BLaER1 treated with 17β-estradiol and CSF1 and Interleukin-3, amounts not matched to agents 10 nM and 100 nM (cell line): ENCODE measurements at regions not wholly inside any gene's neighbourhood (a gene's known extent, or its start where the extent isn't known, plus 50 kb on each side); places are given as distances from the start of the nearest gene placed in this dataset.
"Not testable (repeated sequence)": the region's sequence is repeated elsewhere in the genome, so short reads cannot be mapped to it uniquely, and the experiment has no call there.

Experiments
- H3K27ac ChIP-seq, 11 experiments: shearing (Covaris generic); formaldehyde crosslinking; 2 replicates each; pipeline ENCODE4 v1.8.1; 2022
- H3K27me3 ChIP-seq, 11 experiments: shearing (Covaris generic); formaldehyde crosslinking; 2 replicates each; pipeline ENCODE4 v1.8.1; 2022
- H3K36me3 ChIP-seq, 11 experiments: shearing (Covaris generic); formaldehyde crosslinking; 2 replicates each; pipeline ENCODE4 v1.8.1; 2022
- H3K4me1 ChIP-seq, 10 experiments: shearing (Covaris generic); formaldehyde crosslinking; 2 replicates each; pipeline ENCODE4 v1.8.1; 2022
- H3K4me2 ChIP-seq, 11 experiments: shearing (Covaris generic); formaldehyde crosslinking; 2 replicates each; pipeline ENCODE4 v1.8.1; 2022
- H3K4me3 ChIP-seq, 10 experiments: shearing (Covaris generic); formaldehyde crosslinking; 2 replicates each; pipeline ENCODE4 v1.8.1; 2022
- H3K9ac ChIP-seq, 11 experiments: shearing (Covaris generic); formaldehyde crosslinking; 2 replicates each; pipeline ENCODE4 v1.8.1; 2022
- H3K9me3 ChIP-seq, 11 experiments: shearing (Covaris generic); formaldehyde crosslinking; replicated peaks in 1 of 11; 2 replicates each; pipeline ENCODE4 v1.8.1; 2022
- H4K20me1 ChIP-seq, 11 experiments: shearing (Covaris generic); formaldehyde crosslinking; 2 replicates each; pipeline ENCODE4 v1.8.1; 2022
- Cebpa-rat ChIP-seq, 11 experiments: shearing (Covaris generic); IDR thresholded peaks; 2 replicates each; pipeline ENCODE4 v1.8.1; 2022

DNA sequence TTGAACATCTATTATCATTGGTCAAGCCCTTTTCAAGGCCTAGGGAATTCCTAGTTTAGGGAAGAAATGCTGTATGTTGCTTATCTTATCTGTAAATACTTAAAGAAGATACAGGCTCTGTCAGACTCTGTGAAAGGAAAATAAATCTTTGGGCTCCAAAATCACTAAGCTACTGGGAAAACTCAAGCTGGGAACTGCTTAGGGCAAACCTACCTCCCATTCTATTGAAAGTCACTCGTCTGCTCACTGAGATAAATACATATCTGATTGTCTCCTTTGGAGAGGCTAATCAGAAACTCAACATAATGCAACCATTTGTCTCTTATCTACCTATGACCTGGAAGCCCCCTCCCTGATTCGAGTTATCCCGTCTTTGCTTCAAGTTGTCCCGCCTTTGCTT is 108.6 kb upstream of the NDST4 start:
- Histone ChIP-seq H3K27me3 (no peaks in the 10 kb centered on the region), H3K4me3 (no peak overlapping the region), H3K36me3 (no peaks in the 10 kb centered on the region), H3K27ac (no peak overlapping the region), H3K4me2 (no peak overlapping the region), H4K20me1 (no peaks in the 10 kb centered on the region), H3K9me3 (peaks cover 0 to 6% (median 0%) of the 10 kb centered on the region in 11 experiments; a peak in 1 of 22 replicates), H3K9ac (no peak overlapping the region), H3K4me1 (no peaks in the 10 kb centered on the region)
- no peak for TF ChIP-seq Cebpa-rat (IDR thresholded peaks at IDR 0.05)

DNA sequence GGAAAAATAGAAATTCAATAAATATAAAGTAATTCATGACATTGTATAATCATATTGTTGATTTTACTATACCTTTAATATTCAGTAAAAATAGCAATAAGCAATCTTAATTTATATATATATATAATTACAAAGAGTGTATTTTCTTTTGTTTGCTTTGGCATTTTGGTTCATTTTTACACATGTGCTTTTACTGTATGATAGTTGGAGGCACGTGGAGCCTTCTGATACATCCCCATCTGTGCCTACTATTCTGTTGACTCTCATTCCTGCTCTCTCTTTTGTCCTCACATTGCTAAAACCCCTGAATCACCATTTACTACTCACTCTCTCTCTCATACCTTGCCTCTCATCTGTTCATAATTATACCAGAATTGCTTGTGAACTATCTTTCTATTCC is 106.4 kb upstream of the NDST4 start:
- Histone ChIP-seq H3K4me2 (no peak overlapping the region), H3K9ac (no peak overlapping the region), H3K27me3 (no peaks in the 10 kb centered on the region), H3K4me3 (no peak overlapping the region), H3K4me1 (no peaks in the 10 kb centered on the region), H3K36me3 (no peaks in the 10 kb centered on the region), H3K9me3 (no peaks in the 10 kb centered on the region), H3K27ac (no peak overlapping the region), H4K20me1 (no peaks in the 10 kb centered on the region)
- no peak for TF ChIP-seq Cebpa-rat (IDR thresholded peaks at IDR 0.05)

DNA sequence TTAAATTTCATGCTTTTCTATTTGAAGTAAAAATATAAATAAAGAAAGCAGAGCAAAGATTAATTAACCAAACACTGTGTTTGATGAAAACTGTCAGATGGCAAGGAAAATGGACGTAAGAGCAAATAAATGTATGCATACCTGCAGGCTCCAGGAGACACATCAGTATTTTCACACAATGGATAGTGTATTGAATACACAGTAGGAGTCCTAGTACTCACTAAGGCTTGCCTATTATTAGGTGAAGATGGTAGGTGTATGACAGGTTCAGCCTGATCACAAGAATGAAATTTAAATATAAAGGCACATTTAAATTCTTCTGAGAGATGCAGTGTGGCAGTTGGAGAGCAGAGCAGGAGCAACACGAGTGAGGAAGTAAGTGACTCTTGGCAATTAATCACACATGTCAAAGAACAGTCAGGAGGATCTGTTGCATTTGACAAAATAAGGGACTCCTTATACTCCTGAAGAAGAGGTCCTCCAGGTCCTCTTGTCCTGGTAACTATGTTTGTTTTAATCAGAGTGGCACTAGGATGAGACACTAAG is 106.0 kb upstream of the NDST4 start:
- no peak overlapping the region for H3K4me3 ChIP-seq
- no peak for TF ChIP-seq Cebpa-rat (IDR thresholded peaks at IDR 0.05)
- no peak overlapping the region for H3K27ac ChIP-seq
- H3K9me3 ChIP-seq = no peaks in the 10 kb centered on the region
- no peaks in the 10 kb centered on the region for H3K27me3 ChIP-seq
- no peaks in the 10 kb centered on the region for H4K20me1 ChIP-seq
- H3K4me1 ChIP-seq = no peaks in the 10 kb centered on the region
- H3K36me3 ChIP-seq = no peaks in the 10 kb centered on the region
- H3K9ac ChIP-seq = no peak overlapping the region
- no peak overlapping the region for H3K4me2 ChIP-seq

DNA sequence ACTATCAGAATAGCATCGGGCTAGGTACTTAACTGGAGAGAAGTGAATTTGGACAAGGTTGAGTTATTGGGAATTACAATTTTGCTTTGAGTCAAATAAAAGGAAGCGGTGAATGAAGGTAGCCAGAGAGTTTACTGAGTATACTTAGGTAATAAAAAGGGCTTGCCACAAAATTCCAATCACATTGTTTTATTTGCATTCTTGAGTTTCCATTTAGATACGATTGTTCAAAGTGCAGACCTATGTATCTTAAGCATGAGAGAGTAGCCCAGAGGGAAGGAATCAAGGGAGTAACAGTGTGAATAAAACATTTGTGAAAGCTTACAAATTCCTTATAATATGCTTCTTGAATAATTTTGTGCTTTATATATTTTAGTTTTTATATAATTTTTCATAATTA is 102.5 kb upstream of the NDST4 start:
- Histone ChIP-seq H4K20me1 (no peaks in the 10 kb centered on the region), H3K9ac (no peak overlapping the region), H3K27ac (no peak overlapping the region), H3K27me3 (no peaks in the 10 kb centered on the region), H3K4me3 (no peak overlapping the region), H3K4me1 (no peaks in the 10 kb centered on the region), H3K9me3 (no peaks in the 10 kb centered on the region), H3K36me3 (no peaks in the 10 kb centered on the region), H3K4me2 (no peak overlapping the region)
- TF ChIP-seq Cebpa-rat (IDR thresholded peaks at IDR 0.05) = no peak

GRCh38 chr4:115213716-115214115 is 100.3 kb upstream of the NDST4 start:
- H3K4me2 ChIP-seq = no peak overlapping the region
- no peaks in the 10 kb centered on the region for H3K27me3 ChIP-seq

DNA sequence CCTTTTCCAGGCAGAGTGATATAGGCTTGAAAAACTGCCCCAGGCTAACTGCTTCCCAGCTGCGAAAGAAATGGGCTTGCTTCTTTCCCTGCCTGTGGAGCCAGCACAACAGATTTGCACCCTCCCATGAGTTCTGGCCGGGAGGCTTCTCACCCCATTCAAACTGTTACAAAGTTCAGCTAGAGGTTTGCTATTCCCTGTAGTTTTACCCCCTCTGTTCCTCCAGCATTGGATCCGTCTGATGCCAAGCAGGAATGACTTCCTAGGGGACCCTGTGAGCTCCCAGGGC is 87.6 kb upstream of the NDST4 start:
- no peaks in the 10 kb centered on the region for H3K27me3 ChIP-seq
- H3K4me1 ChIP-seq = peaks cover 0 to 14% (median 2%) of the 10 kb centered on the region in 10 experiments; a peak in 7 of 20 replicates
- H3K36me3 ChIP-seq = no peaks in the 10 kb centered on the region
- peaks cover 8 to 28% (median 21%) of the 10 kb centered on the region in 11 experiments; a peak in 21 of 22 replicates for H3K9me3 ChIP-seq
- H3K4me3 ChIP-seq = no peak overlapping the region
- H4K20me1 ChIP-seq = no peaks in the 10 kb centered on the region
- no peak overlapping the region for H3K9ac ChIP-seq
- H3K27ac ChIP-seq = no peak overlapping the region
- TF ChIP-seq Cebpa-rat (IDR thresholded peaks at IDR 0.05) = no peak
- H3K4me2 ChIP-seq = no peak overlapping the region

More at GRCh38 chr4:115213716-115214115, 100.3 kb upstream of the NDST4 start:
- Histone ChIP-seq H4K20me1 (no peaks in the 10 kb centered on the region), H3K9ac (no peak overlapping the region), H3K4me3 (no peak overlapping the region), H3K36me3 (no peaks in the 10 kb centered on the region), H3K27ac (no peak overlapping the region), H3K9me3 (peaks cover 0 to 2% (median 0%) of the 10 kb centered on the region in 11 experiments; a peak in 2 of 22 replicates), H3K4me1 (no peaks in the 10 kb centered on the region)
- no peak for TF ChIP-seq Cebpa-rat (IDR thresholded peaks at IDR 0.05)

DNA sequence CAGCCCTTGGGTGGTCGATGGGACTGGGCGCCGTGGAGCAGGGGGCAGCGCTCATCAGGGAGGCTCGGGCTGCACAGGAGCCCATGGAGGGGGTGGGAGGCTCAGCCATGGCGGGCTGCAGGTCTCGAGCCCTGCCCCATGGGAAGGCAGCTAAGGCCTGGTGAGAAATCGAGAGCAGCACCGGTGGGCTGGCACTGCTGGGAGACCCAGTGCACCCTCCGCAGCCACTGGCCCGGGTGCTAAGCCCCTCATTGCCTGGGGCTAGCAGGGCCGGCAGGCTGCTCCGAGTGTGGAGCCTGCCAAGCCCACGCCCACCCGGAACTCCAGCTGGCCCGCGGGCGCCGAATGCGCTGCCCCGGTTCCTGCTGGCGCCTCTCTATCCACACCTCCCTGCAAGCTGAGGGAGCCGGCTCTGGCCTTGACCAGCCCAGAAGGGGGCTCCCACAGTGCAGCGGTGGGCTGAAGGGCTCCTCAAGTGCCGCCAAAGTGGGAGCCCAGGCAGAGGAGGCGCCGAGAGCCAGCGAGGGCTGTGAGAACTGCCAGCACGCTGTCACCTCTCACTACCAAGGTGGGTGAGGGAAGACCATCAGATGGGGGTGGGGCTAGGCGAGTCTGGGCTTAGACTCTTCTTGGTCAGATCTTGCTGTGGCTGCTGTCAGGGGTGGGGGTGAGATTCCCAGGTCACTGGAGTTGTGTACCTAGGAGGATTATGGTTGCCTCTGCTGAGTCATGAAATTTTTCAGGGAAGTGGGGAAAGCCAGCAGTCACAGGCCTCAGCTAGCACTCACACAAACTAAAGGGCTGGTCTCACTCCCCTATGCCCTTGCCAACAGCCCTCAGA is 87.0 kb upstream of the NDST4 start:
- H3K4me2 ChIP-seq, H3K27ac ChIP-seq, H3K4me3 ChIP-seq, H3K27me3 ChIP-seq, H3K9ac ChIP-seq, H3K36me3 ChIP-seq, H4K20me1 ChIP-seq: not testable (repeated sequence)
- Histone ChIP-seq H3K4me1 (peaks cover 0 to 14% (median 2%) of the 10 kb centered on the region in 10 experiments; a peak in 7 of 20 replicates), H3K9me3 (peaks cover 8 to 28% (median 21%) of the 10 kb centered on the region in 11 experiments; a peak in 21 of 22 replicates)

DNA sequence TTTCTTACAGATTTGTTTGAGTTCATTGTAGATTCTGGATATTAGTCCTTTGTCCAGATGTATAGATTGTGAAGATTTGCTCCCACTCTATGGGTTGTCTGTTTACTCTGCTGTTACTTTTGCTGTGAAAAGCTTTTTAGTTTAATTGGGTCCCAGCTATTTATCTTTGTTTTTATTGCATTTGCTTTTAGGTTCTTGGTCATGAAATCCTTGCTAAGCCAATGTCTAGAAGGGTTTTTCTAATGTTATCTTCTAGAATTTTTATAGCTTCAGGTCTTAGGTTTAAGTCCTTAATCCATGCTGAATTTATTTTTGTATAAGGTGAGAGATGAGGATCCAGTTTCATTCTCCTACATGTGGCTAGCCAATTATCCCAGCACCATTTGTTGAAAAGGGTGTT is 81.2 kb upstream of the NDST4 start:
- not testable (repeated sequence) for H3K4me2 ChIP-seq, H3K4me1 ChIP-seq, H3K27ac ChIP-seq, H4K20me1 ChIP-seq, H3K9ac ChIP-seq, H3K36me3 ChIP-seq, H3K27me3 ChIP-seq, H3K4me3 ChIP-seq
- peaks cover 0 to 14% (median 11%) of the 10 kb centered on the region in 11 experiments; a peak in 11 of 22 replicates for H3K9me3 ChIP-seq

- no peak overlapping the region for H3K4me2 ChIP-seq
- no peaks in the 10 kb centered on the region for H3K4me1 ChIP-seq
- no peak for TF ChIP-seq Cebpa-rat (IDR thresholded peaks at IDR 0.05)
Observed at GRCh38 chr4:115190529-115190928, 77.1 kb upstream of the NDST4 start.

GRCh38 chr4:115187136-115187535 is 73.7 kb upstream of the NDST4 start:
- H3K27ac ChIP-seq = no peak overlapping the region
- H4K20me1 ChIP-seq = no peaks in the 10 kb centered on the region
- H3K36me3 ChIP-seq = no peaks in the 10 kb centered on the region
- H3K4me2 ChIP-seq = no peak overlapping the region
- H3K27me3 ChIP-seq = no peaks in the 10 kb centered on the region
- H3K4me3 ChIP-seq = no peak overlapping the region
- TF ChIP-seq Cebpa-rat (IDR thresholded peaks at IDR 0.05) = no peak
- no peaks in the 10 kb centered on the region for H3K4me1 ChIP-seq
- no peak overlapping the region for H3K9ac ChIP-seq
- peaks cover 0 to 4% (median 0%) of the 10 kb centered on the region in 11 experiments; a peak in 1 of 22 replicates for H3K9me3 ChIP-seq

More at GRCh38 chr4:115190529-115190928, 77.1 kb upstream of the NDST4 start:
- H3K36me3 ChIP-seq = no peaks in the 10 kb centered on the region
- H3K9me3 ChIP-seq = peaks cover 0 to 4% (median 0%) of the 10 kb centered on the region in 11 experiments; a peak in 1 of 22 replicates
- H3K9ac ChIP-seq = no peak overlapping the region
- no peak overlapping the region for H3K4me3 ChIP-seq
- H3K27ac ChIP-seq = no peak overlapping the region
- no peaks in the 10 kb centered on the region for H3K27me3 ChIP-seq
- no peaks in the 10 kb centered on the region for H4K20me1 ChIP-seq

DNA sequence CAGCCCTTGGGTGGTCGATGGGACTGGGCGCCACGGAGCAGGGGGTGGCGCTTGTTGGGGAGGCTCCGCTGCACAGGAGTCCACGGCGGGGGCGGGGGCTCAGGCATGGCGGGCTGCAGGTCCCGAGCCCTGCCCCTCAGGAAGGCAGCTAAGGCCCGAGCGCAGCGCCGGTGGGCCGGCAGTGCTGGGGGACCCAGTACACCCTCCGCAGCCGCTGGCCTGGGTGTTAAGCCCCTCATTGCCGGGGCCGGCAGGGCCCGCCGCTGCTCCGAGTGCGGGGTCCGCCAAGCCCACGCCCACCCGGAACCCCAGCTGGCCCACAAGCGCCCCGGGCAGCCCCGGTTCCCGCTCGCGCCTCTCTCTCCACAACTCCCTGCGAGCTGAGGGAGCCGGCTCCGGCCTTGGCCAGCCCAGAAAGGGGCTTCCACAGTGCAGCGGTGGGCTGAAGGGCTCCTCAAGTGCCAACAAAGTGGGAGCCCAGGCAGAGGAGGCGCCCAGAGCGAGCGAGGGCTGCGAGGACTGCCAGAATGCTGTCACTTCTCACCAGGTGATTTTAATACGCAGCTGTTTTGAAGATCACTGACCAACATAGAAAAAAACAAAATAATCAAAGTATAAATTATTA is 66.1 kb upstream of the NDST4 start:
- H4K20me1 ChIP-seq, H3K36me3 ChIP-seq, H3K4me1 ChIP-seq, H3K4me2 ChIP-seq, H3K27me3 ChIP-seq, H3K4me3 ChIP-seq, H3K27ac ChIP-seq, H3K9ac ChIP-seq: not testable (repeated sequence)
- peaks cover 3 to 11% (median 7%) of the 10 kb centered on the region in 11 experiments; a peak in 11 of 22 replicates for H3K9me3 ChIP-seq

DNA sequence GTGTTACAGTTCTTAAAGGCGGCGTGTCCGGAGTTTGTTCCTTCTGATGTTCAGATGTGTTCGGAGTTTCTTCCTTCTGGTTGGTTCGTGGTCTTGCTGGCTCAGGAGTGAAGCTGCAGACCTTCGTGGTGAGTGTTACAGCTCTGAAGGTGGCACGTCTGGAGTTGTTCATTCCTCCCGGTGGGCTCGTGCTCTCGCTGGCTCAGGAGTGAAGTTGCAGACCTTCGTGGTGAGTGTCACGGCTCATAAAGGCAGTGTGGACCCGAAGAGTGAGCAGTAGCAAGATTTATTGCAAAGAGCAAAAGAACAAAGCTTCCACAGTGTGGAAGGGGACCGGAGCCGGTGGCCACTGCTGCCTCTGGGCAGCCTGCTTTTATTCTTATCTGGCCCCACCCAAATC is 65.3 kb upstream of the NDST4 start:
- not testable (repeated sequence) for H4K20me1 ChIP-seq, H3K27ac ChIP-seq, H3K27me3 ChIP-seq, H3K9ac ChIP-seq, H3K4me2 ChIP-seq, H3K36me3 ChIP-seq, H3K4me1 ChIP-seq, H3K4me3 ChIP-seq
- H3K9me3 ChIP-seq = peaks cover 3 to 11% (median 7%) of the 10 kb centered on the region in 11 experiments; a peak in 11 of 22 replicates
